Lower lobe of right lung (tissue), 2 donors: ENCODE measurements at regions not wholly inside any gene's neighbourhood (a gene's known extent, or its start where the extent isn't known, plus 50 kb on each side); places are given as distances from the start of the nearest gene placed in this dataset.
A peak's percentile ranks its signal among the peaks of the same experiment; 100 is the strongest.

ENCODE experiments used
- ATAC-seq, 2 donors: fragments of 200-7000 bp; cut with Tn5 transposase; one replicate each; pipeline ENCODE4 v1.9.1; 2020 to 2022; ENCODE audit warnings: mild to moderate bottlenecking in 2 of 2, moderate library complexity in 2 of 2
- DNase-seq: peaks from one replicate; pipeline ENCODE4 v3.0.0-alpha.2; 2020
- H3K27ac ChIP-seq: fragments of 200-600 bp; one replicate; pipeline ENCODE4 v1.8.0; 2022
- H3K27me3 ChIP-seq: fragments of 200-600 bp; one replicate; pipeline ENCODE4 v1.8.0; 2022; ENCODE audit warnings: low read depth
- H3K36me3 ChIP-seq: fragments of 200-600 bp; one replicate; pipeline ENCODE4 v1.8.0; 2022; ENCODE audit warnings: mild to moderate bottlenecking
- H3K4me1 ChIP-seq: fragments of 200-600 bp; one replicate; pipeline ENCODE4 v1.8.0; 2022
- H3K4me3 ChIP-seq: fragments of 200-600 bp; one replicate; pipeline ENCODE4 v1.8.0; 2022; ENCODE audit warnings: mild to moderate bottlenecking
- H3K9me3 ChIP-seq: fragments of 200-600 bp; one replicate; pipeline ENCODE4 v1.8.0; 2022
- intact Hi-C: fragments of 100-400 bp; cut with DNase I; formaldehyde crosslinking; loops from one replicate; pipeline ENCODE4 v1.11.0; 2022
- TF ChIP-seq, protein P1 (sequence below): fragments of 200-600 bp; IDR thresholded peaks from one replicate; pipeline ENCODE4 v1.8.0; 2022; ENCODE audit warnings: antibody characterized with exemption, mild to moderate bottlenecking
- donor health status: DM: no; HTN: yes; CAD: no; lungs with severe emphysema.

DNA sequence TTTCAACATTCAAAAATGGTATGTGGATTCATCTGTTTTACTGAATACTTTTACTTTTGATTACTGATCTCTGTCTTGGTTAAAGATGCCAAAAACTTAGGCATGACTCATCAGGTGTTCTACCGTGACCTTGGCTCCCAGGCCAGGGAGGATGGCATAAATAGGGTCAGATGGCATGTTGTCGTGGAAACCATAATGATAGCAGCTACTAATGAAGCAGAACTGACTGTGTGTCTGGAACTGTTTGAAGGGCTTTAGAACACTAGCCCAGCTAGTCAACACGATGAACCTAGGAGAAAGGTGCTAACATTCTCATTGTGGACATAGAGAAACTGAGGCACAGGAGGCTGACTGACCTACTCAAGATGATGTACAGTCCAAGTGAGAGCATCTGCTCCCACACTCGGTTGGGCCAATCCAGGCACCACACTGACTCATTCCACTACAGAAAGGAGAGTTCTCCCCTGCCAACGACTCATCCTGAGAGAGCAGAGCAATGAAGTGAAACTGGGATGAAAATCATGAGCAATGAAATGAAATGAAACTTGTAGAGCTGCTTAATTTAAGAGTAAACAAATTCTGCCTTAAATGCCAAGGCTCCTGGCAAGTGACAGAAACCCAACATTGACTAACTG is 116.0 kb downstream of the TENT4A start:
- Histone ChIP-seq H3K4me3 (no peak overlapping the region), H3K4me1 (no peaks in the 10 kb centered on the region)
- TF ChIP-seq, protein P1, sequence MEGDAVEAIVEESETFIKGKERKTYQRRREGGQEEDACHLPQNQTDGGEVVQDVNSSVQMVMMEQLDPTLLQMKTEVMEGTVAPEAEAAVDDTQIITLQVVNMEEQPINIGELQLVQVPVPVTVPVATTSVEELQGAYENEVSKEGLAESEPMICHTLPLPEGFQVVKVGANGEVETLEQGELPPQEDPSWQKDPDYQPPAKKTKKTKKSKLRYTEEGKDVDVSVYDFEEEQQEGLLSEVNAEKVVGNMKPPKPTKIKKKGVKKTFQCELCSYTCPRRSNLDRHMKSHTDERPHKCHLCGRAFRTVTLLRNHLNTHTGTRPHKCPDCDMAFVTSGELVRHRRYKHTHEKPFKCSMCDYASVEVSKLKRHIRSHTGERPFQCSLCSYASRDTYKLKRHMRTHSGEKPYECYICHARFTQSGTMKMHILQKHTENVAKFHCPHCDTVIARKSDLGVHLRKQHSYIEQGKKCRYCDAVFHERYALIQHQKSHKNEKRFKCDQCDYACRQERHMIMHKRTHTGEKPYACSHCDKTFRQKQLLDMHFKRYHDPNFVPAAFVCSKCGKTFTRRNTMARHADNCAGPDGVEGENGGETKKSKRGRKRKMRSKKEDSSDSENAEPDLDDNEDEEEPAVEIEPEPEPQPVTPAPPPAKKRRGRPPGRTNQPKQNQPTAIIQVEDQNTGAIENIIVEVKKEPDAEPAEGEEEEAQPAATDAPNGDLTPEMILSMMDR: no peak

DNA sequence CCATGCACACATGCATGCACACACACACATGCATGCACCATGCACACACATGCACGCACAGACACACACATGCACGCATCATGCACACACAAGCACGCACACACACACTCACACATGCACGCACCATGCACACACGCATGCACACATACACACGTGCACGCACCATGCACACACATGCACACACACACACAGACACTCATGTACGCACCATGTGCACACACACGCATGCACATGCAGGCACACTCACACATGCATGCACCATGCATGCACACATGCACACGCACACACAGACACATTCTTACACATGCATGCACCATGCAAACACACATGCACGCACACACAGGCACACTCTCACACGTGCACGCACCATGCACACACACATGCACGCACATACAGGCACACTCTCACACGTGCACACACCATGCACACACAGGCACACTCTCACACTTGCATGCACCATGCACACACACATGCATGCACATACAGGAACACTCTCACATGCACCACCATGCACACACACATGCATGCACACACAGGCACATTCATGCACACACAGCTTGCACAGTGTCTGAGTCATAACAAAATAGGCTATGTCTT is 117.5 kb downstream of the TENT4A start:
- Histone ChIP-seq H3K27me3 (peaks cover 6% of the 10 kb centered on the region), H3K36me3 (no peaks in the 10 kb centered on the region), H3K4me1 (no peaks in the 10 kb centered on the region), H3K27ac (no peak overlapping the region), H3K4me3 (no peak overlapping the region), H3K9me3 (no peaks in the 10 kb centered on the region)
- ATAC-seq (peak in 1 of 2 donors; percentile 37), DNase-seq (no peak)
- intact Hi-C loops: no loop called here
- TF ChIP-seq, protein P1: no peak

More for the DNA sequence above, 116.0 kb downstream of the TENT4A start:
- intact Hi-C loops: no loop called here
- no peak for DNase-seq
- ATAC-seq: no peak
- Histone ChIP-seq H3K9me3 (no peaks in the 10 kb centered on the region), H3K36me3 (no peaks in the 10 kb centered on the region), H3K27ac (no peak overlapping the region), H3K27me3 (peaks cover 6% of the 10 kb centered on the region)

DNA sequence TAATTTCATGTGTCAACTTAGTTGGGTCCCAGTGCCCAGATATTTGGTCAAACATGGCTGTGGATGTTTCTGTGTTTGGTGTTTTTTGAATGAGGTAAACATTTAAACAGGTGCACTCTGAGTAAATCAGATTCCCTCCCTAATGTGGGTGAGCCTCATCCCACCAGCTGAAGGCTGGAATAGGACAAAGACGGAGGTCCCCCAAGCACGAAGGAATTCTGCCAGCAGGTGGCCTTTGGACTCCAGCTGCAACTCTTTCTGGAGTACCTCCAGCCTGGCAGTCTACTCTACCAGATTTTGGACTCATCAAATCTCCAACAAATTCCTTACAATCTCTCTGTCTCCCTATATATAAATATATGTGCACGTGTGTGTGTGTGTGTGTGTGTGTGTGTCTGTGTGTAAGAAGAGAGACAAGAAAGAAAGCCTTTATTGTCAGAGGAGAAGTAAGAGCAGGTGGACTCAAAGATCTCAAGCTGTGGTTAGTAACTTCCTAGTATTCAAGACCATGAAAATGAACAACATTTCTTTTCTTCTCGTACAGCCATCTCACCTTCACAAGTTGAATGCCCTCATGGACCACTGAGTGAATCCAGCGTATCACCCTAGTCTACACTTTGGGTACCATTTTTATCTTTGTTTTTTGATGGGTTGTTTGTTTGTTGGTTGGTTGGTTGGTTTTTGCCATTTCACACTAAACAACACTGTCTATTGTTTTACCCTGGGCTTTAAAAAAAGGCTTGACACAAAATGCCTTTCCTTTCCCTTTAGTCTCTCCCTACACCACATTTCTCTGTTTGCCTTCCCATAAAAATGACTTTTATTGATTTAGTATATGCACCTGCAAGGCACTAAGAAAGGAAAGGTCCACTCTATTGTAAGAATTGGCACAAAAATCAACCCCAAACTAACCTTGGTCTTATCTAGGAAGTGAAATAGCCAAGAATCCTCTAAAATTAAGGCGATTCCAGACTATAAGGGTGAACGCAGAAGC is 118.7 kb downstream of the TENT4A start:
- intact Hi-C loops: no loop called here
- no peaks in the 10 kb centered on the region for H3K27me3 ChIP-seq

DNA sequence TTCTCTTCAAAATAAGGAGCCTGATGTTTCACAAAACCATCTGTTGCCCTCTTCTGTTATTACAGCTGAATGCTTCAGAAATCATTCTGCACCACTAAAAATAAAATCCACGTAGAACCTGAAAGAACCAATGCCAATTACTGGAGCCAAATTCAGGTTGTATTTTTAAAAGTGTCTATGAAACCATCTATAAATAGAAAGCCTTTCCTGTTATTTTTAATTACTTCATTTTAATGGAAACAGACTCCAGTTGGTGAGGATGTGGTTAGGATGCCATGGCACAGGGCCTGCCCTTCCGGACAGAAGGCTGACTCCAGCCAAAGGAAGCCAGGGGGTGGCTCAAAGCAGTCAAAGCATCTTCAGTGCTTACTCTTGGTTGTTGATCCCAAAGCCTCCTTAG is 119.8 kb downstream of the TENT4A start:
- TF ChIP-seq, protein P1: no peak
- Histone ChIP-seq H3K27me3 (no peaks in the 10 kb centered on the region), H3K36me3 (no peaks in the 10 kb centered on the region), H3K4me1 (no peaks in the 10 kb centered on the region), H3K9me3 (no peaks in the 10 kb centered on the region), H3K4me3 (no peak overlapping the region), H3K27ac (no peak overlapping the region)
- intact Hi-C loops: no loop called here
- ATAC-seq (no peak), DNase-seq (no peak)

More for the DNA sequence above, 118.7 kb downstream of the TENT4A start:
- TF ChIP-seq, protein P1: no peak
- Histone ChIP-seq H3K9me3 (no peaks in the 10 kb centered on the region), H3K36me3 (no peaks in the 10 kb centered on the region), H3K27ac (no peak overlapping the region), H3K4me3 (no peak overlapping the region), H3K4me1 (no peaks in the 10 kb centered on the region)
- no peak for DNase-seq
- no peak for ATAC-seq

DNA sequence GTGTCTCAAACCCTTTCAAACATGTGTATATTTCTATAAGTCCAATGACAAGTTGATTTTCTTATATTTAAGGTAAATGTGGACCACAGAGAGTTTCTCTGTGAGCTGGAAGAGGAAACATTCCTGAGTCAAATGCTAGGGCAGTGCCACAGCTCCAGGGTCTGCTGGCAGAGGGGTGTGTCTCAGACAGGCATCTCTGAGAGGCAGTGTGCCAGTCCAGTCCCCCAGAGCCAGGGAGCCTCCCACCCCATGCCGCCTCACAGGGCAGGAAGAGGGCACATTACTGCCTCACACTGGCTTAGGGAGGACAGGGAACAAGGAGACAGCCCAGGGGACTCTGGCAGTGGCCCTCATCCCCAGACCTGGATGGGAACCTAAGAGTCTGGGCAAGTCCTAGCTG is 120.2 kb downstream of the TENT4A start:
- Histone ChIP-seq H3K4me1 (no peaks in the 10 kb centered on the region), H3K4me3 (no peak overlapping the region), H3K36me3 (no peaks in the 10 kb centered on the region), H3K27me3 (no peaks in the 10 kb centered on the region), H3K27ac (no peak overlapping the region), H3K9me3 (no peaks in the 10 kb centered on the region)
- intact Hi-C loops: no loop called here
- ATAC-seq: peak in 1 of 2 donors; percentile 27
- TF ChIP-seq, protein P1: no peak
- DNase-seq: no peak
